HEK293 (cell line): ENCODE measurements at regions not wholly inside any gene's neighbourhood (a gene's known extent, or its start where the extent isn't known, plus 50 kb on each side); places are given as distances from the start of the nearest gene placed in this dataset.

Source experiments
- CTCF ChIA-PET: fragments of 350-600 bp; formaldehyde crosslinking; extraction: SDS; loops from one replicate; lab custom pipeline; 2021; ENCODE audit warnings: antibody characterized with exemption; lab: Yijun Ruan, JAX
- POLR2A ChIA-PET: fragments of 300-600 bp; formaldehyde crosslinking; extraction: SDS; loops from one replicate; lab custom pipeline; 2020; ENCODE audit warnings: antibody characterized with exemption, inconsistent platforms; lab: Yijun Ruan, JAX
- H3K27ac ChIP-seq: fragments of 200-500 bp; sonication (Bioruptor generic); 2 replicates; pipeline ENCODE4 v1.5.1; 2014; ENCODE audit warnings: low read depth, low read length, control low read depth, inconsistent platforms; ENCODE audit errors: extremely low read depth
- H3K36me3 ChIP-seq, 2 experiments: fragments of 200-500 bp in 1 of 2; sonication (Bioruptor generic) in 1 of 2; 1 replicate in 1 of 2; 2 replicates in 1 of 2; pipeline ENCODE4 v1.5.1; 2014 to 2017; ENCODE audit warnings: inconsistent platforms in 2 of 2, low read length in 2 of 2; ENCODE audit not compliant: control insufficient read depth in 2 of 2, insufficient read depth in 1 of 2
- H3K4me1 ChIP-seq: fragments of 200-500 bp; sonication (Bioruptor generic); 2 replicates; pipeline ENCODE4 v1.5.1; 2014; ENCODE audit warnings: mild to moderate bottlenecking, low read length, inconsistent platforms; ENCODE audit not compliant: control insufficient read depth, insufficient read depth
- H3K4me3 ChIP-seq: 2 replicates; pipeline ENCODE4 v1.5.1; 2011; ENCODE audit warnings: low read depth, mild to moderate bottlenecking, control low read depth, low read length, moderate library complexity
- H3K9me3 ChIP-seq: fragments of 200-500 bp; sonication (Bioruptor generic); 2 replicates; pipeline ENCODE4 v1.5.1; 2014; ENCODE audit warnings: low read depth, low read length, inconsistent platforms; ENCODE audit not compliant: control insufficient read depth, insufficient read depth
- ATF2 ChIP-seq: fragments of 450-650 bp; formaldehyde crosslinking; IDR thresholded peaks from 2 replicates; pipeline ENCODE4 v1.5.1; 2016; ENCODE audit warnings: missing biosample characterization, missing genetic modification characterization, low read depth
- BCL11A ChIP-seq: fragments of 450-650 bp; formaldehyde crosslinking; IDR thresholded peaks from 2 replicates; pipeline ENCODE4 v1.5.1; 2016; ENCODE audit warnings: low read depth, missing biosample characterization, missing genetic modification characterization
- FEZF1 ChIP-seq: fragments of 450-650 bp; formaldehyde crosslinking; IDR thresholded peaks from 2 replicates; pipeline ENCODE4 v1.5.1; 2016; ENCODE audit warnings: missing biosample characterization, missing genetic modification characterization
- PATZ1 ChIP-seq: fragments of 450-650 bp; formaldehyde crosslinking; IDR thresholded peaks from 2 replicates; pipeline ENCODE4 v1.5.1; 2016; ENCODE audit warnings: missing biosample characterization, missing genetic modification characterization
- PBX3 ChIP-seq: sonication (generic); formaldehyde crosslinking; IDR thresholded peaks from 2 replicates; pipeline ENCODE4 v1.8.1; 2022; ENCODE audit warnings: mild to moderate bottlenecking, moderate library complexity, missing genetic modification reagents
- PRDM10 ChIP-seq: fragments of 450-650 bp; formaldehyde crosslinking; IDR thresholded peaks from 2 replicates; pipeline ENCODE4 v1.5.1; 2016; ENCODE audit warnings: missing biosample characterization, missing genetic modification characterization
- PRDM6 ChIP-seq: fragments of 450-650 bp; formaldehyde crosslinking; IDR thresholded peaks from 2 replicates; pipeline ENCODE4 v1.5.1; 2017; ENCODE audit warnings: missing biosample characterization, missing genetic modification characterization
- TRIM28 ChIP-seq: IDR thresholded peaks from 2 replicates; pipeline ENCODE4 v1.6.1; 2011; ENCODE audit warnings: low read length, control low read depth, borderline replicate concordance
- ZBTB17 ChIP-seq: fragments of 450-650 bp; formaldehyde crosslinking; IDR thresholded peaks from 2 replicates; pipeline ENCODE4 v1.5.1; 2016; ENCODE audit warnings: missing biosample characterization, missing genetic modification characterization
- ZNF10 ChIP-seq: fragments of 450-650 bp; formaldehyde crosslinking; IDR thresholded peaks from 2 replicates; pipeline ENCODE4 v1.5.1; 2017; ENCODE audit warnings: missing biosample characterization, missing genetic modification characterization
- ZNF366 ChIP-seq: fragments of 450-650 bp; formaldehyde crosslinking; conservative IDR thresholded peaks from 2 replicates; pipeline ENCODE4 v1.5.1; 2016; ENCODE audit warnings: missing biosample characterization, missing genetic modification characterization
- ZNF514 ChIP-seq: fragments of 450-650 bp; formaldehyde crosslinking; IDR thresholded peaks from 2 replicates; pipeline ENCODE4 v1.5.1; 2016; ENCODE audit warnings: missing biosample characterization, missing genetic modification characterization
- ZNF629 ChIP-seq: fragments of 450-650 bp; formaldehyde crosslinking; IDR thresholded peaks from 2 replicates; pipeline ENCODE4 v1.5.1; 2017; ENCODE audit warnings: missing biosample characterization, missing genetic modification characterization
- ZNF639 ChIP-seq: fragments of 450-650 bp; formaldehyde crosslinking; IDR thresholded peaks from 2 replicates; pipeline ENCODE4 v1.5.1; 2016; ENCODE audit warnings: missing biosample characterization, missing genetic modification characterization
- ZNF747 ChIP-seq: fragments of 450-650 bp; formaldehyde crosslinking; IDR thresholded peaks from 2 replicates; pipeline ENCODE4 v1.5.1; 2016; ENCODE audit warnings: missing biosample characterization, missing genetic modification characterization

- TF ChIP-seq ZBTB17 (tag by site-specific recombination) = peak; percentile 76
- TF ChIP-seq ZNF639 (tag by site-specific recombination) = peak; percentile 64; the same call in 1 of the 2 replicates
- TF ChIP-seq BCL11A (tag by site-specific recombination) = no peak
- peak; percentile 40; the same call in 1 of the 2 replicates for TF ChIP-seq PBX3
- TF ChIP-seq ZNF10 (tag by site-specific recombination) = no peak
Measured at GRCh38 chr1:38783640-38784229, 75.8 kb downstream of the RRAGC start (continued).

- H3K4me3 ChIP-seq = no peak overlapping the region
- peaks cover 16% of the 10 kb centered on the region for H3K4me1 ChIP-seq
- H3K9me3 ChIP-seq = no peaks in the 10 kb centered on the region
- ChIA-PET POLR2A (no interaction called here), CTCF (no interaction called here)
- no peaks in the 10 kb centered on the region for H3K36me3 ChIP-seq
- TF ChIP-seq PRDM10 (tag by site-specific recombination) (no peak; the same call in 1 of the 2 replicates), PRDM6 (peak; percentile 51), TRIM28 (0 out of 2 replicates have a peak, but pooled peaks have one; percentile 14), ZNF629 (tag by site-specific recombination) (peak; percentile 17; the same call in 1 of the 2 replicates), ZNF366 (tag by site-specific recombination) (0 out of 2 replicates have a peak, but pooled peaks have one; percentile 15)
- H3K27ac ChIP-seq = no peak overlapping the region
Measured at GRCh38 chr1:38781872-38782617, 77.5 kb downstream of the RRAGC start.

- Histone ChIP-seq H3K27ac (no peak overlapping the region), H3K9me3 (no peaks in the 10 kb centered on the region), H3K4me1 (peaks cover 4% of the 10 kb centered on the region; the same call in 1 of the 2 replicates)
- TF ChIP-seq FEZF1 (tag by site-specific recombination) (no peak), ATF2 (no peak), PATZ1 (tag by site-specific recombination) (no peak), ZNF747 (tag by site-specific recombination) (no peak), ZNF514 (no peak)
- TF ChIP-seq, all 188 proteins: peak for 0
- ChIA-PET POLR2A (no interaction called here), CTCF (interaction anchor here (0.6 to 0.7 kb wide), 2 partner anchors 255 to 1199 kb away, joined by 3 to 4 read pairs; no protein-coding TSS in a partner anchor)
- H3K4me3 ChIP-seq = no peak overlapping the region
- H3K36me3 ChIP-seq = no peaks in the 10 kb centered on the region
Measured at GRCh38 chr1:38780133-38780532, 79.4 kb downstream of the RRAGC start.
